ENCODE measurements at regions not wholly inside any gene's neighbourhood (a gene's known extent, or its start where the extent isn't known, plus 50 kb on each side); places are given as distances from the start of the nearest gene placed in this dataset.

DNA sequence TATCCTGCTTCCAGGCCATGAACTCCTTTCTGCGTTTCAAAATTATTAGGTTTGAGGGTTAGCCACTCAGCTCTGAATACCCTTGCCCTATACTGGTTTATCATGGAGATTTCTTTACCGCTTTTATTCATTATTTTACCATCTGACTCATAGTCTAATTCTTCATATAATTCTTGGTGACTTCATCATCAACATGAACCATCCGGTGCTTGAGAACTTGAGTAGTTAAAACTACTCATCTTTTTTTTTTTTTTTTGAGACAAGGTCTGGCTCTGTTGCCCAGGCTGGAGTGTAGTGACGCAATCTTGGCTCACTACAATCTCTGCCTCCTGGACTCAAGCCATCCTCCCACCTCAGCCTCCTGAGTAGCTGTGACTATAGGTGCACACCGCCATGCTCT is 94.2 kb upstream of the LHCGR start:
- H3K4me2 ChIP-seq (ENCODE audit: insufficient read depth in 1 of 2, low read depth in 2 of 2, low read length in 2 of 2), result no peak overlapping the region
- POLR2A ChIA-PET (ENCODE audit: partially characterized antibody), result no interaction called here
- H2AFZ ChIP-seq (ENCODE audit: low read length), result no peak overlapping the region
- no peak overlapping the region for H3K4ac ChIP-seq (replicated peaks; ENCODE audit: insufficient read length, low read depth, low read length)
- no peak overlapping the region for H2BK20ac ChIP-seq (ENCODE audit: low read length)
- no peak overlapping the region for H3K56ac ChIP-seq (replicated peaks; ENCODE audit: insufficient read length, low read depth, low read length)
- no peaks in the 10 kb centered on the region for H4K20me1 ChIP-seq (replicated peaks in 1 of 2; ENCODE audit: control insufficient read depth in 1 of 2, insufficient read depth in 2 of 2, low read length in 2 of 2)
- no peak overlapping the region for H3K14ac ChIP-seq (ENCODE audit: insufficient read length)
- H3K27me3 ChIP-seq (replicated peaks in 1 of 4; ENCODE audit: control insufficient read depth in 3 of 4, extremely low read depth in 1 of 4, insufficient read depth in 3 of 4, low read length in 3 of 4), result no peaks in the 10 kb centered on the region
- H3K18ac ChIP-seq (ENCODE audit: extremely low read depth, low read length), result no peak overlapping the region
- H4K5ac ChIP-seq (ENCODE audit: insufficient read length, low read depth, low read length), result no peak overlapping the region
- H3K23ac ChIP-seq (ENCODE audit: insufficient read length), result no peak overlapping the region
- H4K8ac ChIP-seq (ENCODE audit: extremely low read depth, insufficient read depth, low read length), result no peak overlapping the region
- H3K9ac ChIP-seq (replicated peaks in 1 of 4; ENCODE audit: extremely low read depth in 1 of 4, low read depth in 3 of 4, low read length in 3 of 4), result no peak overlapping the region
- 89% methylated on average over 5 of the region's 5 CpGs; no CpG with 5 or more reads in 1 of the 2 experiments for WGBS, 2 experiments (ENCODE audit: extremely low coverage in 1 of 2, insufficient coverage in 1 of 2, insufficient read length in 1 of 2, insufficient replicate concordance in 2 of 2, low coverage in 1 of 2, low lambda C conversion rate in 2 of 2, missing lambda C conversion rate in 1 of 2)
- no peak overlapping the region for H2AK5ac ChIP-seq (ENCODE audit: low read depth, low read length)
- H3K9me3 ChIP-seq (ENCODE audit: insufficient read depth in 2 of 2, low read depth in 1 of 2, low read length in 1 of 2), result no peaks in the 10 kb centered on the region
- TF ChIP-seq JUND (IDR thresholded peaks at IDR 0.05; ENCODE audit: low read length), result no peak
- 0 out of 2 replicates have a peak, but pooled peaks have one; percentile 20 for TF ChIP-seq CEBPB (IDR thresholded peaks at IDR 0.05; ENCODE audit: low read depth, low read length)
- no peaks in the 10 kb centered on the region for H3K36me3 ChIP-seq (ENCODE audit: control insufficient read depth in 2 of 4, insufficient read depth in 4 of 4, low read length in 3 of 4)
- no peaks in the 10 kb centered on the region for H3K79me1 ChIP-seq (ENCODE audit: low read depth, low read length)
- H3K79me2 ChIP-seq (ENCODE audit: control insufficient read depth in 1 of 2, insufficient read depth in 2 of 2, low read length in 2 of 2), result no peaks in the 10 kb centered on the region
- no peak for DNase-seq (ENCODE audit: low read depth in 1 of 2, low spot score in 2 of 2)
- no peak for FAIRE-seq
- CTCF ChIA-PET (ENCODE audit: partially characterized antibody), result no interaction called here
- H3K23me2 ChIP-seq (ENCODE audit: low read depth, low read length), result no peaks in the 10 kb centered on the region
- no peak overlapping the region for H3K4me3 ChIP-seq (ENCODE audit: extremely low read depth in 1 of 4, insufficient read depth in 2 of 4, low read depth in 3 of 4, low read length in 4 of 4)
- H4K91ac ChIP-seq (replicated peaks; ENCODE audit: insufficient read length, low read length), result no peak overlapping the region
- H2BK15ac ChIP-seq (ENCODE audit: low read length), result no peak overlapping the region
- H3K4me1 ChIP-seq (replicated peaks in 1 of 4; ENCODE audit: control insufficient read depth in 3 of 4, insufficient read depth in 4 of 4, low read length in 3 of 4), result no peaks in the 10 kb centered on the region
- no peak overlapping the region for H3K27ac ChIP-seq (ENCODE audit: low read depth, low read length)
- H2BK12ac ChIP-seq (ENCODE audit: low read depth, low read length), result no peak overlapping the region
- H2BK120ac ChIP-seq (replicated peaks; ENCODE audit: low read depth, low read length), result no peak overlapping the region
- H2BK5ac ChIP-seq (ENCODE audit: low read depth, low read length), result no peak overlapping the region
